NT2/D1 (cell line): ENCODE measurements at regions not wholly inside any gene's neighbourhood (a gene's known extent, or its start where the extent isn't known, plus 50 kb on each side); places are given as distances from the start of the nearest gene placed in this dataset.

ENCODE experiments used
- DNase-seq: peaks from one replicate; pipeline ENCODE4 v3.0.0-alpha.2; 2011; ENCODE audit warnings: low read depth, low spot score
- H3K27me3 ChIP-seq: 2 replicates; pipeline ENCODE4 v1.6.0; 2011; ENCODE audit warnings: mild to moderate bottlenecking; ENCODE audit not compliant: insufficient read length, insufficient read depth
- H3K36me3 ChIP-seq: 2 replicates; pipeline ENCODE4 v1.6.1; 2011; ENCODE audit warnings: mild to moderate bottlenecking, low read length, mixed read lengths; ENCODE audit not compliant: insufficient read depth, insufficient read length
- H3K4me1 ChIP-seq: 2 replicates; pipeline ENCODE4 v1.5.1; 2011; ENCODE audit not compliant: insufficient read depth, insufficient read length
- H3K4me3 ChIP-seq: 2 replicates; pipeline ENCODE4 v1.5.1; 2011; ENCODE audit warnings: low read depth; ENCODE audit not compliant: insufficient read length
- H3K9ac ChIP-seq: 2 replicates; pipeline ENCODE4 v1.6.0; 2011; ENCODE audit warnings: low read depth; ENCODE audit not compliant: insufficient read length
- H3K9me3 ChIP-seq: 2 replicates; pipeline ENCODE4 v1.5.1; 2011; ENCODE audit warnings: mild to moderate bottlenecking, low read length; ENCODE audit not compliant: insufficient read depth
- SUZ12 ChIP-seq: IDR thresholded peaks from 2 replicates; pipeline ENCODE4 v1.6.1; 2011; ENCODE audit not compliant: insufficient read length, insufficient read depth; ENCODE audit errors: extremely low read depth
- YY1 ChIP-seq: IDR thresholded peaks from 2 replicates; pipeline ENCODE4 v1.6.1; 2011; ENCODE audit not compliant: insufficient read length, insufficient read depth
- ZNF274 ChIP-seq: IDR thresholded peaks from 2 replicates; pipeline ENCODE4 v1.6.1; 2011; ENCODE audit warnings: mild to moderate bottlenecking, low read depth, low read length

DNA sequence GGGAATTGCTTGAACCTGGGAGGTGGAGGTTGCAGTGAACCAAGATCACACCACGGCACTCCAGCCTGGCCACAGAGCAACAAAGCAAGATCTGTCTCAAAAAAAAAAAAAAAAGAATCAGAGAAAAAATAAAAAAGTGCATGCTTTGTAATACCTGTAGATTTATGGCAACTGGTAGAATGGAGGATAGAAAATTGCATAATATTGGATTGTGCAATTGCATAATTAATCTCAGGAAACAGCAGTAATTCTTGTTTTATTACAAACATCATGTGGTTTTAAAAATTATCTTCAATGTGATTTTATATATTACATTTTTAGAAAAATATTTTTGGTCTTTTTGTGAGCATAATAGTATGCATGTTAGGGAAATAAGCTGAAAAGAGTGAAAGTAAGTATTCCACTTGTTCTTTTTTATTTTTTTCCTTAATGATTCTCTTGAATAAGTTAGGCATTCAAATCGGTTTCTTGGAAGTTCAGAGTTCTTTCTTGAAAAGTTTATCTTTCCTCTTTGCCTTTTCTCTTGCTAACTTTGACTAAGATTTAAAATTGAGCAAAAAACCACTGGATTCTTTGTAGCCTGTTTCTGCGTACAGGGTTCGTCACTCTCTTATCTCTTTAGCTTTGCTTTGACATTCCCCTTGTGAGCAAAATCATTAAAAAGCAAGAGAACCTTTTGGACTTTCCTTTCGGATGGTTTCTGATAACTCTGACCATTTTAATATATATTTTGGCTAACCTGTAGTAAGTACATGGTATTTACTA lies 127.5 kb upstream of the ADAMTS5 start:
- Histone ChIP-seq H3K36me3 (no peaks in the 10 kb centered on the region), H3K9me3 (no peaks in the 10 kb centered on the region), H3K4me1 (no peaks in the 10 kb centered on the region), H3K4me3 (no peak overlapping the region), H3K9ac (no peak overlapping the region), H3K27me3 (no peaks in the 10 kb centered on the region)
- no peak for TF ChIP-seq ZNF274
- no peak for TF ChIP-seq SUZ12
- no peak for TF ChIP-seq YY1
- DNase-seq: no peak

GRCh38 chr21:27086630-27087029 lies 119.7 kb upstream of the ADAMTS5 start:
- Histone ChIP-seq H3K36me3 (no peaks in the 10 kb centered on the region), H3K9ac (no peak overlapping the region), H3K4me1 (no peaks in the 10 kb centered on the region), H3K4me3 (no peak overlapping the region), H3K27me3 (no peaks in the 10 kb centered on the region), H3K9me3 (no peaks in the 10 kb centered on the region)
- DNase-seq: no peak
- no peak for TF ChIP-seq ZNF274
- no peak for TF ChIP-seq YY1
- TF ChIP-seq SUZ12: no peak

GRCh38 chr21:27086186-27086585 lies 119.3 kb upstream of the ADAMTS5 start:
- Histone ChIP-seq H3K4me1 (no peaks in the 10 kb centered on the region), H3K27me3 (no peaks in the 10 kb centered on the region), H3K4me3 (no peak overlapping the region), H3K9me3 (no peaks in the 10 kb centered on the region), H3K9ac (no peak overlapping the region), H3K36me3 (no peaks in the 10 kb centered on the region)
- no peak for DNase-seq
- TF ChIP-seq YY1 (no peak), ZNF274 (no peak), SUZ12 (no peak)

- no peak overlapping the region for H3K9ac ChIP-seq
- DNase-seq: no peak
- no peaks in the 10 kb centered on the region for H3K36me3 ChIP-seq
- no peaks in the 10 kb centered on the region for H3K9me3 ChIP-seq
- no peak overlapping the region for H3K4me3 ChIP-seq
- H3K4me1 ChIP-seq: no peaks in the 10 kb centered on the region
- TF ChIP-seq SUZ12: no peak
- TF ChIP-seq ZNF274: no peak
- TF ChIP-seq YY1: no peak
- no peaks in the 10 kb centered on the region for H3K27me3 ChIP-seq
Measured at GRCh38 chr21:27085387-27085786, 118.5 kb upstream of the ADAMTS5 start.

DNA sequence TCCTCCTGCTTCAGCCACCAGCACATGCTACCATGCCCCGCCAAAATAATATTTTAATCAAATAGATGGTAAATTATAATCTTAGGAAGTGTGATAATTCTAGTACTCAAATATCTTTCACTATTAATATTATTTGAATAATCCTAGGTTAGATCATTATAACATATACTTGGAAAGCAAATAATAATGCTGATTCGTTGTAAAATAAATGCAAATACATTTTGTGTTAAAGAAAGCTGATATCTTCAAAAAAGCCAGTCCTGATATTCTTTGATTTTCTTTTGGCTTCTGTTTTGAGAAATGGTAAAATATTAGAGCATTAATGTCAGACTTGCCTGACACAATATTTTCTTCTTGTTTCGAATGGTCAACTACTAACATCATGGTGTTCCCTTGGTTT lies 116.3 kb upstream of the ADAMTS5 start:
- Histone ChIP-seq H3K9ac (no peak overlapping the region), H3K4me1 (no peaks in the 10 kb centered on the region), H3K4me3 (no peak overlapping the region), H3K27me3 (no peaks in the 10 kb centered on the region), H3K36me3 (no peaks in the 10 kb centered on the region), H3K9me3 (no peaks in the 10 kb centered on the region)
- TF ChIP-seq YY1: no peak
- TF ChIP-seq ZNF274: no peak
- no peak for TF ChIP-seq SUZ12
- DNase-seq: no peak

GRCh38 chr21:27082431-27083010 lies 115.6 kb upstream of the ADAMTS5 start:
- Histone ChIP-seq H3K36me3 (no peaks in the 10 kb centered on the region), H3K27me3 (no peaks in the 10 kb centered on the region), H3K9me3 (no peaks in the 10 kb centered on the region), H3K4me1 (no peaks in the 10 kb centered on the region), H3K4me3 (no peak overlapping the region), H3K9ac (no peak overlapping the region)
- no peak for DNase-seq
- no peak for TF ChIP-seq YY1
- no peak for TF ChIP-seq ZNF274
- TF ChIP-seq SUZ12: no peak

GRCh38 chr21:27079636-27080240 lies 112.8 kb upstream of the ADAMTS5 start:
- no peak for TF ChIP-seq ZNF274
- no peak for DNase-seq
- Histone ChIP-seq H3K36me3 (no peaks in the 10 kb centered on the region), H3K9ac (no peak overlapping the region), H3K27me3 (no peaks in the 10 kb centered on the region), H3K4me1 (no peaks in the 10 kb centered on the region), H3K9me3 (no peaks in the 10 kb centered on the region), H3K4me3 (no peak overlapping the region)

- Histone ChIP-seq H3K9me3 (no peaks in the 10 kb centered on the region), H3K4me3 (no peak overlapping the region), H3K9ac (no peak overlapping the region), H3K27me3 (no peaks in the 10 kb centered on the region), H3K4me1 (no peaks in the 10 kb centered on the region), H3K36me3 (no peaks in the 10 kb centered on the region)
- DNase-seq: no peak
- TF ChIP-seq SUZ12: no peak
- TF ChIP-seq YY1: no peak
- no peak for TF ChIP-seq ZNF274
Measured at GRCh38 chr21:27078915-27079314, 112.0 kb upstream of the ADAMTS5 start.
